Prostate gland (tissue), 2 donors: ENCODE measurements at regions not wholly inside any gene's neighbourhood (a gene's known extent, or its start where the extent isn't known, plus 50 kb on each side); places are given as distances from the start of the nearest gene placed in this dataset.

Source experiments
- DNase-seq: peaks from one replicate; pipeline ENCODE4 v3.0.0-alpha.2; 2019; ENCODE audit warnings: low spot score
- H3K27ac ChIP-seq, 2 donors: fragments of 200-600 bp; sonication (generic); 2 replicates each; pipeline ENCODE4 v1.5.1; 2017 to 2019
- H3K27me3 ChIP-seq: fragments of 200-600 bp; sonication (generic); replicated peaks from 2 replicates; pipeline ENCODE4 v1.5.1; 2019; ENCODE audit not compliant: insufficient read depth
- H3K36me3 ChIP-seq, 2 donors: fragments of 200-600 bp; sonication (generic); 1 replicate in 1 of 2; 2 replicates in 1 of 2; pipeline versions ENCODE4 v1.5.1 to v1.8.1; 2017 to 2019
- H3K4me1 ChIP-seq: fragments of 200-600 bp; sonication (generic); replicated peaks from 2 replicates; pipeline ENCODE4 v1.5.1; 2019
- H3K4me3 ChIP-seq, 2 donors: fragments of 200-600 bp; sonication (generic); 2 replicates each; pipeline ENCODE4 v1.5.1; 2017 to 2019
- H3K9me3 ChIP-seq: fragments of 200-600 bp; sonication (generic); 2 replicates; pipeline ENCODE4 v1.5.1; 2017
- POLR2A ChIP-seq: fragments of 450-650 bp; IDR thresholded peaks from one replicate; pipeline ENCODE4 v1.6.1; 2016; ENCODE audit warnings: antibody characterized with exemption, mild to moderate bottlenecking
- POLR2AphosphoS5 ChIP-seq: sonication (generic); formaldehyde crosslinking; IDR thresholded peaks from one replicate; pipeline ENCODE4 v1.6.1; 2017; ENCODE audit warnings: antibody characterized with exemption
- WGBS: methylation state at CpG from one replicate; pipeline ENCODE4 v1.1.5; 2018; 5-methylcytosine and 5-hydroxymethylcytosine counted together
- intact Hi-C: fragments of 100-400 bp; cut with DNase I; formaldehyde crosslinking; loops from one replicate; pipeline ENCODE4 v1.14.2; 2022
- TF ChIP-seq, protein P1 (sequence below), 4 experiments: fragments of 200-600 bp in 2 of 4; fragments of 450-650 bp in 2 of 4; sonication (generic) in 2 of 4; IDR thresholded peaks; 1 replicate in 3 of 4; 2 replicates in 1 of 4; pipeline ENCODE4 v1.5.1; 2016 to 2019; ENCODE audit warnings: antibody characterized with exemption in 4 of 4, mild to moderate bottlenecking in 2 of 4, moderate library complexity in 2 of 4

DNA sequence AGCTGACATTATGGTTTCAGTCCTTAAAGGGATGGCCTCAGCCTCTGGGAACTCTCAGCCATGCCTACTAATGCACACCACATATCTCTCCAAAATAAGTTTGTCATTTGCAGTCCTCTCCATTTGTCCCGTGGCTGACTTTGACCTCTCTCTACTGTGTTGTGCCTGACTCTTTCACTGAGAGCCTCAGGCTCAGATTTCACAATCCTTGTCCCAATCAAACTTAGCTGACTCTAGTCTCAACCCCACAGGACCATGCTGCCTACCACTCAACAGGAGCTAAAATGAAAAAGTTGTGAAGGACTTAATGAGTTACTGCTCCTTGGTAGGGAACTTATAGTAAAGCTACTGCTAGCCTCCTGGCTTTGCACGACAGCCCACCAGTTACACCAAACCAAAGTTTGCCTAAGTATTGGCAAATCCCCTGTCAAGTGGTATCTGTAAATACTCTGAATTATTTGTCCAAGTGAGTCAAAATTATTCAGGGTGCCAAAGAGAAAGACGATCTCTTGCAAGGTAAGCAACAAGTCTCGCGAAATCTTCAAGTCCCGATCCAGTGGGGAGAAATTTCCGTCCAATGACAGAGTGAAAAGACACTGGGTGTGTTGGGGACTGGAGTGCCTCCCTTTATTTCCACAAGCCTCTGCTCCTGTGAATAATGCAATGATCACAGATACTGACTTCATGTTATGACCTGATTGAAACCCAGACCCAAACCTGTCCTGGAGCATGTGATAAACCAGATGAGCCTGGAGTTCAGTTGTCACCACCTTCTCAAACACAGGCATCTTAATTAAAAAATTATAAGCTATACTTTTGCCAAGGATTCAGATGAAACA lies 124.4 kb upstream of the FOXQ1 start:
- 46% methylated on average over 7 of the region's 7 CpGs for WGBS
- no peak overlapping the region for H3K27ac ChIP-seq
- no peaks in the 10 kb centered on the region for H3K9me3 ChIP-seq
- TF ChIP-seq POLR2A: no peak
- no peak for TF ChIP-seq POLR2AphosphoS5
- TF ChIP-seq, protein P1, sequence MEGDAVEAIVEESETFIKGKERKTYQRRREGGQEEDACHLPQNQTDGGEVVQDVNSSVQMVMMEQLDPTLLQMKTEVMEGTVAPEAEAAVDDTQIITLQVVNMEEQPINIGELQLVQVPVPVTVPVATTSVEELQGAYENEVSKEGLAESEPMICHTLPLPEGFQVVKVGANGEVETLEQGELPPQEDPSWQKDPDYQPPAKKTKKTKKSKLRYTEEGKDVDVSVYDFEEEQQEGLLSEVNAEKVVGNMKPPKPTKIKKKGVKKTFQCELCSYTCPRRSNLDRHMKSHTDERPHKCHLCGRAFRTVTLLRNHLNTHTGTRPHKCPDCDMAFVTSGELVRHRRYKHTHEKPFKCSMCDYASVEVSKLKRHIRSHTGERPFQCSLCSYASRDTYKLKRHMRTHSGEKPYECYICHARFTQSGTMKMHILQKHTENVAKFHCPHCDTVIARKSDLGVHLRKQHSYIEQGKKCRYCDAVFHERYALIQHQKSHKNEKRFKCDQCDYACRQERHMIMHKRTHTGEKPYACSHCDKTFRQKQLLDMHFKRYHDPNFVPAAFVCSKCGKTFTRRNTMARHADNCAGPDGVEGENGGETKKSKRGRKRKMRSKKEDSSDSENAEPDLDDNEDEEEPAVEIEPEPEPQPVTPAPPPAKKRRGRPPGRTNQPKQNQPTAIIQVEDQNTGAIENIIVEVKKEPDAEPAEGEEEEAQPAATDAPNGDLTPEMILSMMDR (IDR thresholded peaks at IDR 0.05): no peak
- intact Hi-C loops: no loop called here
- no peak overlapping the region for H3K4me3 ChIP-seq
- DNase-seq: no peak
- no peaks in the 10 kb centered on the region for H3K36me3 ChIP-seq
- H3K27me3 ChIP-seq: no peaks in the 10 kb centered on the region
- no peaks in the 10 kb centered on the region for H3K4me1 ChIP-seq

DNA sequence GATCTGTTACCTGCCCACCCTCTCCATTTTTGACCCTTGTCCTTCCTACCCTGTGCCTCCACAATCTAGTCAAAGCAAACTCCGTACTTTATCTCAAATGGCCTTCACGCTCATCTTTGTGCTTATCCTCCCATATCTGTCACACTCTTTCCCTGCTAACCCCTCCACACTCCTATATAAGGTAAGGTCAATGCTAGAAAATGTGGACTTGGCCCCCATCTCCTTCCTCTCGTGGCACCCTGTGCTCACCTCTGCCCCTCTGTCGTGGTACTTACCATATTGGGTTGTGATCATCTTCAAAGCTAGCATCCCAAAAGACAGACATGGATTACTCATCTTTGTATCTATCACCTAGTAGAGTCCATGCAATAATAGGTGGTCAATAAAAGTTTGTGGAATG lies 127.6 kb upstream of the FOXQ1 start:
- no peaks in the 10 kb centered on the region for H3K27me3 ChIP-seq
- no peaks in the 10 kb centered on the region for H3K36me3 ChIP-seq
- no peaks in the 10 kb centered on the region for H3K4me1 ChIP-seq
- DNase-seq: no peak
- no peak overlapping the region for H3K4me3 ChIP-seq
- intact Hi-C loops: no loop called here
- H3K27ac ChIP-seq: no peak overlapping the region
- no peak for TF ChIP-seq POLR2A
- TF ChIP-seq, protein P1 (IDR thresholded peaks at IDR 0.05): no peak
- TF ChIP-seq POLR2AphosphoS5: no peak
- 93% methylated on average over 4 of the region's 4 CpGs for WGBS
- no peaks in the 10 kb centered on the region for H3K9me3 ChIP-seq

DNA sequence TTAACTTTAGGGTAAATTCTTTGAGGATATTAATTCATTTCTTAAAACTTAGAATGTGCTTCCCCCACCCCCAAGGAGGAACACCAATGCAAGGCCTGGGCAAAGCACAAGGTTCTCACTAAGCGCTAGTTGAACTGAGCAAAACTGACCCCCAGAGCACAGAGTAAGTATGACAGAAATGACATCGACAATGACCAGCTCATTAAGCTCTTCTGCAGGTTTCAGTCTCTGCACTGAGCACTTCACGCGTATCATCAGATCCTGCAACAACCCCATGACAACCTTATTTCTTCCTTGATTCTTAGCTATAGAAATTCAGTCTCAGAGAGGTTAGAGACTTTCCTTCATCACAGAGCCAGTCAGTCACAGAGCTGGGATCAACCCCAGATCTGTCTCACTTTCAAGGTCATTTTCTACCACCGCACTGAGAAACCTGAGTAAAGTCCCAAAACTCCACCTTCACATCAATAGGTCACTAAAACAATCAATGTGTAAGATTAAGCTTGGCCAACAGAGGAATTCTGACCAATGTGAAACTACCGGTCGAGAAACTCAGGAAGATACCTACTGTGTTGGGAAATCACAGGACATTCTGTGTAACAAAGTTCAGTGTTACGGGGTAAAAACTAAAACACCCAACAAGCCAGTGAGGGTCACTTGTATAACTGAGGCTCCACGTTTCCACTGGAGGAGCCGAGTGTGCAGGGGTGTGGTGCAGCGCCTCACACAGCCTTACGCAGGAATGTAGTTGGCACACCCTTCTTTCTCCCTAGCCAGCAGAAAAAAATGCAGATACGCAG lies 129.0 kb upstream of the FOXQ1 start:
- no peaks in the 10 kb centered on the region for H3K4me1 ChIP-seq
- no peak for DNase-seq
- 86% methylated on average over 13 of the region's 13 CpGs for WGBS
- intact Hi-C loops: no loop called here
- no peak overlapping the region for H3K27ac ChIP-seq
- H3K36me3 ChIP-seq: no peaks in the 10 kb centered on the region
- no peaks in the 10 kb centered on the region for H3K9me3 ChIP-seq
- no peak for TF ChIP-seq POLR2A
- TF ChIP-seq POLR2AphosphoS5: no peak
- TF ChIP-seq, protein P1 (IDR thresholded peaks at IDR 0.05): no peak
- no peaks in the 10 kb centered on the region for H3K27me3 ChIP-seq
- no peak overlapping the region for H3K4me3 ChIP-seq

DNA sequence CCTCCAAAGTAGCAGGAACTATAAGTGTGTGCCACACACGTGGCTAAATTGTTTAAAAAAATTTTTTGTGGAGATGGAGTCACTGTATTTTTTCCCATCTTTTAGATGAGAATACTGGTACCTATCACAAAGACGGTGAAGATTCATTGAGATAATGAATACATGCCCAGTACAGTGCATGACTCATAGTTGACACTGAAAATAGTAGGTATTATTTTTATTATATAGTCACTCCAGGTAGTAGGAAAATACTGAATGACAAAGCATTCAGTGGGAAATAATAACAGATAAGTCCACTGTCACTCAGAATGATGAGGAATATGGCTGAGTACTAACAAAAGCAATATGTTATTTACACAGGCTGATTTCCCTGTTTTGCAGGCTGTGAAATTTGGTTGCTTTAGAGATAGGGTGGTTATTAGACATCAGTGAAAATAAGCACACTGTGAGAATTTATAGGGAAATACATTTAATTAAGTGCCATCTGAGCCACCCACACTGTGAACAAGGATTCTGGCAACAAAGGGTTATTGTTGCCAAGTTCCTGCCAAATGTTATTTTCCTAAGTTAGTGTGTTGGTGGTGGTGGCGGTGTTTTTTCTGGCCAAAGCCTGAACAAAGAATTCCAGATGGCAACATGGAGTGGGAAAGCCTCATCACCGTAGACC lies 129.8 kb upstream of the FOXQ1 start:
- H3K4me3 ChIP-seq: no peak overlapping the region
- H3K27me3 ChIP-seq: no peaks in the 10 kb centered on the region
- WGBS: 68% methylated on average over 4 of the region's 4 CpGs
- intact Hi-C loops: no loop called here
- TF ChIP-seq, protein P1 (IDR thresholded peaks at IDR 0.05): no peak
- TF ChIP-seq POLR2AphosphoS5: no peak
- no peak for TF ChIP-seq POLR2A
- DNase-seq: no peak
- no peaks in the 10 kb centered on the region for H3K36me3 ChIP-seq
- H3K9me3 ChIP-seq: no peaks in the 10 kb centered on the region
- H3K4me1 ChIP-seq: no peaks in the 10 kb centered on the region
- no peak overlapping the region for H3K27ac ChIP-seq
